NB4 (cell line): ENCODE measurements at regions not wholly inside any gene's neighbourhood (a gene's known extent, or its start where the extent isn't known, plus 50 kb on each side); places are given as distances from the start of the nearest gene placed in this dataset.

Experiments used
- DNase-seq: peaks from one replicate; pipeline ENCODE4 v3.0.0; 2010; ENCODE audit warnings: low read depth
- H3K4me3 ChIP-seq: one replicate; pipeline ENCODE4 v1.5.1; 2011; ENCODE audit warnings: mild to moderate bottlenecking, low read depth, low read length, moderate library complexity
- MYC ChIP-seq: IDR thresholded peaks from 2 replicates; pipeline ENCODE4 v1.6.1; 2011; ENCODE audit warnings: low read depth, low read length
- POLR2A ChIP-seq: IDR thresholded peaks from 2 replicates; pipeline ENCODE4 v1.6.1; 2011; ENCODE audit warnings: mild to moderate bottlenecking; ENCODE audit not compliant: insufficient read length; ENCODE audit errors: extremely low read depth
- TF ChIP-seq, protein P1 (sequence below): IDR thresholded peaks from one replicate; pipeline ENCODE4 v1.5.1; 2012; ENCODE audit warnings: low read depth, low read length
- TF ChIP-seq, protein P2 (sequence below): IDR thresholded peaks from 2 replicates; pipeline ENCODE4 v1.6.1; 2011; ENCODE audit warnings: low read depth, low read length

DNA sequence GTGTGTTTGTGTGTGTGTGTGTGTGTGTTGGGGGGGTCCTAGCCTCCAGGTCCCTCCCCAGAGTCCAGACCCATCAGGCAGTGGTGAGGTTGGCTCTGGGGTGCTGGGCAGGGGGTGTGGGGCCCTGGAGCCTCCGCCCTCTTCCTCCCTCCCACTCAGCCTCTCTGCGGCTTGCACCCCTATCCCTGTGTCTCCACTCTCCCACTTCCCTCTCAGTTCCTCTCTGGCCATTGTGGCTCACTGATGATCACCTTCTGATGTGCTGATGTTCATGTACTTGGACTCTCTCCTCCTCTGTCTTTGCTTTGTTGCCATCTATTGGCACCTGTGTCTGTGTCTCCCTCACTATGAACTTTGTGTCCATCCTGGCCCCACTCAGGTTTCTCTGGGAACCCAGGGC, 298.7 kb downstream of the ZEB1 start:
- no peak for DNase-seq
- TF ChIP-seq, protein P1, sequence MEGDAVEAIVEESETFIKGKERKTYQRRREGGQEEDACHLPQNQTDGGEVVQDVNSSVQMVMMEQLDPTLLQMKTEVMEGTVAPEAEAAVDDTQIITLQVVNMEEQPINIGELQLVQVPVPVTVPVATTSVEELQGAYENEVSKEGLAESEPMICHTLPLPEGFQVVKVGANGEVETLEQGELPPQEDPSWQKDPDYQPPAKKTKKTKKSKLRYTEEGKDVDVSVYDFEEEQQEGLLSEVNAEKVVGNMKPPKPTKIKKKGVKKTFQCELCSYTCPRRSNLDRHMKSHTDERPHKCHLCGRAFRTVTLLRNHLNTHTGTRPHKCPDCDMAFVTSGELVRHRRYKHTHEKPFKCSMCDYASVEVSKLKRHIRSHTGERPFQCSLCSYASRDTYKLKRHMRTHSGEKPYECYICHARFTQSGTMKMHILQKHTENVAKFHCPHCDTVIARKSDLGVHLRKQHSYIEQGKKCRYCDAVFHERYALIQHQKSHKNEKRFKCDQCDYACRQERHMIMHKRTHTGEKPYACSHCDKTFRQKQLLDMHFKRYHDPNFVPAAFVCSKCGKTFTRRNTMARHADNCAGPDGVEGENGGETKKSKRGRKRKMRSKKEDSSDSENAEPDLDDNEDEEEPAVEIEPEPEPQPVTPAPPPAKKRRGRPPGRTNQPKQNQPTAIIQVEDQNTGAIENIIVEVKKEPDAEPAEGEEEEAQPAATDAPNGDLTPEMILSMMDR = no peak
- TF ChIP-seq, protein P2, sequence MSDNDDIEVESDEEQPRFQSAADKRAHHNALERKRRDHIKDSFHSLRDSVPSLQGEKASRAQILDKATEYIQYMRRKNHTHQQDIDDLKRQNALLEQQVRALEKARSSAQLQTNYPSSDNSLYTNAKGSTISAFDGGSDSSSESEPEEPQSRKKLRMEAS = no peak
- no peak for TF ChIP-seq POLR2A
- no peak for TF ChIP-seq MYC

DNA sequence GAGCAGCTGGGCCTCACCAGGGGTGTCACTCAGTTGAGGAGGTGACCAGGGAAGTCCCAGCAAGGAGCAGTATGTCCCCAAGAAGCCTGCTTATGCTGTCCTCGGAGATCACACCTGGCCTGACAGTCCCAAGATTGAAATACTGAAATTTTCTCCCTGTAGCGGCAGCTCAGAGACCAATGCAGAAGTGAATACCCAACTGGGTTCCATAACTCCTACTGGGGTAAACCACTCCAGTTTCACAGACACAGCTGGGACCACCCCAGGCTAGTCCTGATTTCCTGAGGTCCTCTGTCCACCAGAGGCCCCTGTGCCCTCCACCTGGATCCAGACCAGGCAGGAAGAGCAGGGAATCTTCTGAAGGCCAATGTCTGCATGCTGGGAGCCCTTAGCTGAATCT, 298.1 kb downstream of the ZEB1 start:
- no peak for DNase-seq
- TF ChIP-seq, protein P1 = no peak
- TF ChIP-seq, protein P2 = no peak
- TF ChIP-seq POLR2A = no peak
- H3K4me3 ChIP-seq = no peak overlapping the region

More for the DNA sequence above, 298.7 kb downstream of the ZEB1 start:
- no peak overlapping the region for H3K4me3 ChIP-seq

DNA sequence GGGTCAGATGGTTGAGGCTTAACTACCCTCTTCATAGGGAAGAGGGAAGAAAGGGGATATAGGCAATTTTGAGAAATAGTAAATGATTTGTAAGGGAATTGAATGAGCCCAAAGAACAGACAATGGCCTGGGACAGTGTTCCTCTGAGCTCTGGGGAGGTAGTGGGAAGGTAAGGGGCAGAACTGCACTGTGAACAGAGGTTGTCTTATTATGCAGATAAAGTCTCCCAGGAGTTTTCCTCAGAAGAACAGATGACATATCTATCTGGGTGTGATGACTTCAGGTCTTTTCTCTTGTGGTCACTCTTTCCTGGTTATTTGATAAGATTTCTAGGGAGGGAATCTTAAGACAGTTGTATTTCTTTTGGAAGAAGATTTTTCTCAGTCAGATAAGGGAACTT, 296.1 kb downstream of the ZEB1 start:
- TF ChIP-seq POLR2A (no peak), MYC (no peak)
- TF ChIP-seq, protein P2 = no peak
- TF ChIP-seq, protein P1 = no peak
- H3K4me3 ChIP-seq = no peak overlapping the region
- DNase-seq = no peak

DNA sequence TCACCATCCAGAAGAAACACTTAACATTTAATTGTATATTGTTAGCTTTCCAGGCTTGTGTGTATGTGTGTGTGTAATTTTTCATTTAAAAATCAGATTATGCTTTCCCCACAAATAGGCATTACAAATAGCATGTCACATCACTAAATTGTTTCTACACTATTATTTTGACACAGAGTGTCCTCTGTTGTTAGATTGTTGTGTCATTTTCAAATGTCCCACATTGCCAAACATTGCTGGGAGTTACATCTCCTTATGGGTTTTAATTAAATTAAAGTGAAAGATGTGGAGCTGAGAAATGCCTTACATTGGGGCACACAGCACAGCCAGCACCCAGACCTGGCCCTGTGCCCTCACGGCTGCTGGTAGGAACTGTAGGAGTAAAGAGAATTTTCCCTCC, 295.6 kb downstream of the ZEB1 start:
- no peak overlapping the region for H3K4me3 ChIP-seq
- TF ChIP-seq MYC (no peak), POLR2A (no peak)
- DNase-seq = no peak

DNA sequence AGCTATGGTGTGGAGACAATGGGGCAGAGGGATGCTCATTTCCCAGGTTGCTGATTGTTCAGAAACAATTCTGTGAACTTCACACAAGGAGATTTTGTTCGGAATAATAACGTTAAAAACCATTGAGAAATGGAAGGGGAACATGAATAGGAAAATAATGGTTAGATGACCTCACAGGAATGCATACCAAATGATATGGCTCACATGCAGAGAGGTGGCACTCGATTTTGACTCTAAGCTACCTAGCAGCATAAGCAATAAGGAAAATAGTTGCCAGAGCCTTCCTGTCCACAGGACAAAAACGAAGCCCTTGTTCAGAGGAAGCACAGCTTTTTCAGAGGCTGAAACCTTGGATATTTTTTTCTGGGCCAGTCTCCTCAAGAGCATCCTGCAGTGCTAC, 293.1 kb downstream of the ZEB1 start:
- H3K4me3 ChIP-seq = no peak overlapping the region
- TF ChIP-seq MYC (no peak), POLR2A (no peak)
- TF ChIP-seq, protein P2 = no peak
- TF ChIP-seq, protein P1 = no peak
- no peak for DNase-seq

DNA sequence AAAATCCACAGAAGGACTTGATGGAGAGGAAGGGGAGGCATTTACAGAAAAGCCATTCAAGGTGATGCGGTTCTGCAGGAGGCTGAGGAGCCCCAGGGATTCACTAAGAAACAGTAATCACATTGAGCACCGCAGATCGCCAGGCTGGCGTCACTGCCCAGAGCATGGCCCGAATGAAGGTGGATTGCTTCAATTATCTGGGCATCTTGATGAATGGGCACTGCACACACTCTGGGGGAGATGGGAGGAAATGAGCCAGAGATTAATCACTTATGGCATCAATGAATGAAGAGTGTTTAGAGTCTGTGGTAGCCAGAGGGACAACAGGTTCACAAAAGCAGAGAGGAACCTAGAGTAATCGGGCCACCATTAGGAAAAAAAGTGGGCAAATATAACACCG, 292.1 kb downstream of the ZEB1 start:
- no peak for DNase-seq
- no peak overlapping the region for H3K4me3 ChIP-seq
- TF ChIP-seq, protein P2 = no peak
- TF ChIP-seq MYC (no peak), POLR2A (no peak)
- TF ChIP-seq, protein P1 = no peak
